ENCODE measurements at regions not wholly inside any gene's neighbourhood (a gene's known extent, or its start where the extent isn't known, plus 50 kb on each side); places are given as distances from the start of the nearest gene placed in this dataset.
"Not testable (repeated sequence)": the region's sequence is repeated elsewhere in the genome, so short reads cannot be mapped to it uniquely, and the experiment has no call there.

DNA sequence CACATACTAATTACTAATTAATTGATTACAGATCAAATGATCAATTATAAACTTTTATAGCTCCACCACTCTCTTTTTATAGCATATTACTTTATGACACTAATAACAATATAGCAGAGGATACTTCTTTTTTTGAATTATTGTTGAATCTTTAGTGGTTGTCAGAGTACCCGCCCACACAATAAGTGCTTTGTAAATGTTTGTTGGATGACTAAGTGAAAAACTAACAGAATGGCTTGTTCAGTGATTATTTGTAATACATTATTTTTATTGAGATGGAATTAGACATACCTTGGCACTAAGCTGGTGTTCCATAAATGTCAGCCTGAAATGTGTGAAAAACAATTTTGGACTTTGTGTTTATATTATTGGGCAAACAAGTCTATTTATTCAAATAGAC lies 670.5 kb upstream of the ATXN7L3B start:
- H3K79me2 ChIP-seq = no peaks in the 10 kb centered on the region
- H3K9me3 ChIP-seq (ENCODE audit: control insufficient read depth, low read length) = no peaks in the 10 kb centered on the region
- no peak overlapping the region for H3K4me2 ChIP-seq (ENCODE audit: low read length)
- no peak overlapping the region for H2AFZ ChIP-seq
- no peaks in the 10 kb centered on the region for H3K4me1 ChIP-seq
- no peak overlapping the region for H3K9ac ChIP-seq
- no peaks in the 10 kb centered on the region for H3K27me3 ChIP-seq (ENCODE audit: control insufficient read depth, insufficient read depth, low read length)
- no peak overlapping the region for H3K27ac ChIP-seq
- no peaks in the 10 kb centered on the region for H3K36me3 ChIP-seq (ENCODE audit: control insufficient read depth, insufficient read depth, low read length)
- TF ChIP-seq, protein P1, sequence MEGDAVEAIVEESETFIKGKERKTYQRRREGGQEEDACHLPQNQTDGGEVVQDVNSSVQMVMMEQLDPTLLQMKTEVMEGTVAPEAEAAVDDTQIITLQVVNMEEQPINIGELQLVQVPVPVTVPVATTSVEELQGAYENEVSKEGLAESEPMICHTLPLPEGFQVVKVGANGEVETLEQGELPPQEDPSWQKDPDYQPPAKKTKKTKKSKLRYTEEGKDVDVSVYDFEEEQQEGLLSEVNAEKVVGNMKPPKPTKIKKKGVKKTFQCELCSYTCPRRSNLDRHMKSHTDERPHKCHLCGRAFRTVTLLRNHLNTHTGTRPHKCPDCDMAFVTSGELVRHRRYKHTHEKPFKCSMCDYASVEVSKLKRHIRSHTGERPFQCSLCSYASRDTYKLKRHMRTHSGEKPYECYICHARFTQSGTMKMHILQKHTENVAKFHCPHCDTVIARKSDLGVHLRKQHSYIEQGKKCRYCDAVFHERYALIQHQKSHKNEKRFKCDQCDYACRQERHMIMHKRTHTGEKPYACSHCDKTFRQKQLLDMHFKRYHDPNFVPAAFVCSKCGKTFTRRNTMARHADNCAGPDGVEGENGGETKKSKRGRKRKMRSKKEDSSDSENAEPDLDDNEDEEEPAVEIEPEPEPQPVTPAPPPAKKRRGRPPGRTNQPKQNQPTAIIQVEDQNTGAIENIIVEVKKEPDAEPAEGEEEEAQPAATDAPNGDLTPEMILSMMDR (IDR thresholded peaks at IDR 0.05) = no peak
- no peak overlapping the region for H3K4me3 ChIP-seq (ENCODE audit: low read depth, low read length)

DNA sequence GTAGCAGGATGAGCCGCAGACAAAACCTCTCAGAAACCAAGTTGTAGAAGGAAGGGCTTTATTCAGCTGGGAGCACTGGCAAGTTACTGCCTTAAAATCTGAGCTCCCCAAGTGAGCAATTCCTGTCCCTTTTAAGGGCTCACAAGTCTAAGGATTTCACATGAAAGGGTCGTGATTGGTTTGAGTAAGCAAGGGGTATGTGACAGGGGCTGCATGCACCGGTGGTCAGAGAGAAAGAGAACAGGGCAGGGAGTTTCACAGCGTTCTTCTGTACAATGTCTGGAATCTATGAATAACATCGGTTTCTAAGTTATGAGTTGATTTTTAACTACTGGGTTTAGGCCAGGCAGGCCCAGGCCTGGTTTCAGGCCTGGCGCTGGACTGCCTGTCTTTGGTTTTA lies 660.3 kb upstream of the ATXN7L3B start:
- H3K79me2 ChIP-seq; H3K27ac ChIP-seq; H2AFZ ChIP-seq; H3K27me3 ChIP-seq (ENCODE audit: control insufficient read depth, insufficient read depth, low read length); H3K4me1 ChIP-seq; H3K36me3 ChIP-seq (ENCODE audit: control insufficient read depth, insufficient read depth, low read length); H3K9me3 ChIP-seq (ENCODE audit: control insufficient read depth, low read length); H3K9ac ChIP-seq; H3K4me2 ChIP-seq (ENCODE audit: low read length); H3K4me3 ChIP-seq (ENCODE audit: low read depth, low read length): not testable (repeated sequence)

DNA sequence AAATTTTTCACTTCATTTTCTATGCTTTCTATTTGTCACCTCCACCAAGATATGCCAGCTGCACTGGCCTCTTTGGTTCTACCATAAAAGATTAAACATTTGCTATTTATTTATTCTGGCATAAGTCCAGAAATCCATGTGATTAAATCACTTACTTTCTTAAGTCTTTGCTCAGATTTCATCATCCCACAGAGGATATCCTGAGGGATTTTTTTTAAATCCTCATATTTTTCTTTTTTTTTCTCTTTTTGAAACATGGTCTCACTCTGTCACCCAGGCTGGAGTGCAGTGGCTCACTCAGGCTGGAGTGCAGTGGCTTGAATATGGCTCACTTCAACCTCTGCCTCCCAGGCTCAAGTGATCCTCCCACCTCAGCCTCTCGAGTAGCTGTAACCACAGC lies 645.4 kb upstream of the ATXN7L3B start:
- Histone ChIP-seq H3K4me1 (no peaks in the 10 kb centered on the region), H3K27me3 (ENCODE audit: control insufficient read depth, insufficient read depth, low read length) (no peaks in the 10 kb centered on the region), H2AFZ (no peak overlapping the region), H3K27ac (no peak overlapping the region), H3K9ac (no peak overlapping the region), H3K79me2 (no peaks in the 10 kb centered on the region), H3K36me3 (ENCODE audit: control insufficient read depth, insufficient read depth, low read length) (no peaks in the 10 kb centered on the region), H3K9me3 (ENCODE audit: control insufficient read depth, low read length) (no peaks in the 10 kb centered on the region), H3K4me2 (ENCODE audit: low read length) (no peak overlapping the region), H3K4me3 (ENCODE audit: low read depth, low read length) (no peak overlapping the region)
- TF ChIP-seq, protein P1 (IDR thresholded peaks at IDR 0.05) = no peak

DNA sequence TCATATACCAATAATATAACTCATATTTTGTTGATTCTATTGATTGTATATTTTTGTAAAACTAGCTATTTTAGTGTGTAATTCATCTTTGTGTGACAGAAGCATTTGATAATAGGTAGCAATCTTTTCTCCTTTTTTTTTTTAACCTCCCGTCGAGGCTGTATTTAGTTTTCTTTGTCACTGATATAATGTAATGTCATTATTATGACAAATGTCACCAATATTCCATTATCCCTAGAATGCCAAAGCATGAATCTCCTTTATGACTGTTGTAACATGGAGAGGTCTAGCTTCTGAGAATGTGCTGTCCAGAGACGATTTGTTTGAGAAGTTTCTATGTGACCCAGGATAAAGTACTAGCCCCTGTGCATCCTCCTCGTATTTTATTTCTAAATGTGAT lies 639.0 kb upstream of the ATXN7L3B start:
- Histone ChIP-seq H3K4me2 (ENCODE audit: low read length) (no peak overlapping the region), H3K4me3 (ENCODE audit: low read depth, low read length) (no peak overlapping the region), H3K36me3 (ENCODE audit: control insufficient read depth, insufficient read depth, low read length) (no peaks in the 10 kb centered on the region), H2AFZ (no peak overlapping the region), H3K27ac (no peak overlapping the region), H3K9me3 (ENCODE audit: control insufficient read depth, low read length) (no peaks in the 10 kb centered on the region), H3K27me3 (ENCODE audit: control insufficient read depth, insufficient read depth, low read length) (no peaks in the 10 kb centered on the region), H3K4me1 (no peaks in the 10 kb centered on the region), H3K79me2 (no peaks in the 10 kb centered on the region), H3K9ac (no peak overlapping the region)
- TF ChIP-seq, protein P1 (IDR thresholded peaks at IDR 0.05) = no peak

DNA sequence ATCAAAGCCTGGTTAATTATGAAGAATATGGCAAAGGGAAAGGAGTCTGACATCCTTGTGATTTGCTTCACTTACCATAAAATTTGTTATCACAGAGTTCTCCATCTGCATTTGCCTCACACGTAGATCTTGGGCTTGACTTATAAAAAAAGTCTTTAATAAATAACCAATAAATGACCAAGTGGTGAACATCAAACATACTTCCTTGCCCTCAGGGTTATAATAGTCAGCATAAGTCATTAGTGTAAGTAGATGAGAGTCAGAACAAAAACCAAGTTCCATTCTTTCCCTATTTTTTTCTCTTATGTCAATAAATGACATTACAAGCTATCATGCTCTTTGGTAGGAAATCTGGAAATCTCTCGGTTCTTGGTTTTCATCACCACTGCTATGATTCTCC lies 635.4 kb upstream of the ATXN7L3B start:
- Histone ChIP-seq H3K4me2 (ENCODE audit: low read length) (no peak overlapping the region), H2AFZ (no peak overlapping the region), H3K36me3 (ENCODE audit: control insufficient read depth, insufficient read depth, low read length) (no peaks in the 10 kb centered on the region), H3K9me3 (ENCODE audit: control insufficient read depth, low read length) (no peaks in the 10 kb centered on the region), H3K4me1 (no peaks in the 10 kb centered on the region), H3K27me3 (ENCODE audit: control insufficient read depth, insufficient read depth, low read length) (no peaks in the 10 kb centered on the region), H3K79me2 (no peaks in the 10 kb centered on the region), H3K27ac (no peak overlapping the region), H3K9ac (no peak overlapping the region), H3K4me3 (ENCODE audit: low read depth, low read length) (no peak overlapping the region)
- TF ChIP-seq, protein P1 (IDR thresholded peaks at IDR 0.05) = no peak
